ENCODE measurements at regions not wholly inside any gene's neighbourhood (a gene's known extent, or its start where the extent isn't known, plus 50 kb on each side); places are given as distances from the start of the nearest gene placed in this dataset.
A peak's percentile ranks its signal among the peaks of the same experiment; 100 is the strongest.

- peak; percentile 26 for DNase-seq (ENCODE audit: low spot score)
These were observed 421.9 kb upstream of the PRICKLE1 start for GRCh38 chr12:43011383-43011926.

GRCh38 chr12:43009846-43010240 lies 420.3 kb upstream of the PRICKLE1 start:
- no peak for DNase-seq (ENCODE audit: low spot score)

- DNase-seq (ENCODE audit: low spot score), result no peak
These were observed 419.7 kb upstream of the PRICKLE1 start for GRCh38 chr12:43008953-43009845.

GRCh38 chr12:43004908-43005307 lies 415.4 kb upstream of the PRICKLE1 start:
- no peak for DNase-seq (ENCODE audit: low spot score)

- no peak for DNase-seq (ENCODE audit: low spot score)
These were observed 414.6 kb upstream of the PRICKLE1 start for GRCh38 chr12:43004141-43004540.

GRCh38 chr12:42996869-42997431 lies 407.4 kb upstream of the PRICKLE1 start:
- DNase-seq (ENCODE audit: low spot score), result no peak

GRCh38 chr12:42992826-42993225 lies 403.3 kb upstream of the PRICKLE1 start:
- DNase-seq (ENCODE audit: low spot score), result no peak

GRCh38 chr12:42990387-42990786 lies 400.8 kb upstream of the PRICKLE1 start:
- no peak for DNase-seq (ENCODE audit: low spot score)

GRCh38 chr12:42987216-42987650 lies 397.7 kb upstream of the PRICKLE1 start:
- no peak for DNase-seq (ENCODE audit: low spot score)

GRCh38 chr12:42985506-42985905 lies 396.0 kb upstream of the PRICKLE1 start:
- DNase-seq (ENCODE audit: low spot score), result no peak

- peak; percentile 12 for DNase-seq (ENCODE audit: low spot score)
These were observed 393.3 kb upstream of the PRICKLE1 start for GRCh38 chr12:42982828-42983227.

GRCh38 chr12:42981379-42981778 lies 391.8 kb upstream of the PRICKLE1 start:
- peak; percentile 43 for DNase-seq (ENCODE audit: low spot score)

- DNase-seq (ENCODE audit: low spot score), result no peak
These were observed 390.9 kb upstream of the PRICKLE1 start for GRCh38 chr12:42980441-42980840.

- DNase-seq (ENCODE audit: low spot score), result no peak
These were observed 390.2 kb upstream of the PRICKLE1 start for GRCh38 chr12:42979746-42980145.

- DNase-seq (ENCODE audit: low spot score), result no peak
These were observed 389.2 kb upstream of the PRICKLE1 start for GRCh38 chr12:42978708-42979107.

GRCh38 chr12:42977451-42978230 lies 388.1 kb upstream of the PRICKLE1 start:
- no peak for DNase-seq (ENCODE audit: low spot score)

GRCh38 chr12:42976620-42977019 lies 387.1 kb upstream of the PRICKLE1 start:
- no peak for DNase-seq (ENCODE audit: low spot score)

GRCh38 chr12:42976122-42976521 lies 386.6 kb upstream of the PRICKLE1 start:
- DNase-seq (ENCODE audit: low spot score), result no peak

GRCh38 chr12:42969355-42969754 lies 379.8 kb upstream of the PRICKLE1 start:
- no peak for DNase-seq (ENCODE audit: low spot score)

GRCh38 chr12:42968426-42968825 lies 378.9 kb upstream of the PRICKLE1 start:
- DNase-seq (ENCODE audit: low spot score), result no peak

- DNase-seq (ENCODE audit: low spot score), result no peak
These were observed 378.3 kb upstream of the PRICKLE1 start for GRCh38 chr12:42967850-42968249.

GRCh38 chr12:42963988-42964387 lies 374.4 kb upstream of the PRICKLE1 start:
- no peak for DNase-seq (ENCODE audit: low spot score)
